ENCODE measurements at regions not wholly inside any gene's neighbourhood (a gene's known extent, or its start where the extent isn't known, plus 50 kb on each side); places are given as distances from the start of the nearest gene placed in this dataset.

DNA sequence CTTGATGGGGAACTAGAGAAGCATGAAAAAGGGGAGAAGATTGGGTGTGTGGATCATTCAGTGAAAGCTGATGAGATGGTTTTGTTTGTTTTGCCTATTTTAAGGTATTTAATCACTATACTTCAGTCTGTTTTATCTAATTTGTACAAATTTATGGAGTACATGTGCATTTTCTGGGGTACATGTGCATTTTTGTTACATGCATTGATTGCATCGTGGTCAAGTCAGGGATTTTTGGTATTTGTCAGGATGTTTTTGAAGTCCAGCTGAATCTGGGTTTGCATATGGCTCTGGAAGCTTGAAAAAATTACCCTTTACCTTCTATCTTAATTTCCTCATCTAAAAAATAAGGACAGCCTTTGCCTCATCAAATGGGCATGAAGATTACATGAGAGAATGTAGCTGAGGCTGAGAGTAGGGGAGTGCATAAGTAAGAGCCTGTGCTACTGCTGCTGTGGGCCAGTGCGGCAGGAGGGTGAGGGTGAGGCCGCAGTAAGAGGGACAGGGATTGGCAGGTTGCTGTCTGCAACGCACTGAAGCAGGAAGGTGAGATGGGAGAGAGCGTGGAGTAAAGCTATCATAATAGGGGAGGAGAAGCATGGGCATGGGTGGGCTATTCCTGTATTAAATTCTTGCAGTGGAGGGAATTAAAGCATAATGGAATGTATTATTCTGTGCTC is 139.8 kb downstream of the NPR3 start:
- Histone ChIP-seq H2AFZ (ENCODE audit: low read length) (no peak overlapping the region), H3K27ac (ENCODE audit: extremely low read length, insufficient read depth, low read length) (no peak overlapping the region), H3K79me2 (ENCODE audit: insufficient read depth, low read length) (no peaks in the 10 kb centered on the region), H3K4me1 (ENCODE audit: insufficient read depth, low read length) (no peaks in the 10 kb centered on the region), H3K9ac (ENCODE audit: insufficient read depth, low read depth, low read length) (no peak overlapping the region), H4K20me1 (ENCODE audit: insufficient read depth, low read length) (no peaks in the 10 kb centered on the region), H3K36me3 (replicated peaks in 1 of 2; ENCODE audit: control insufficient read depth in 1 of 2, insufficient read depth in 2 of 2, low read length in 2 of 2) (no peaks in the 10 kb centered on the region), H3K9me3 (ENCODE audit: low read length) (no peaks in the 10 kb centered on the region), H3K4me2 (ENCODE audit: low read depth, low read length) (no peak overlapping the region), H3K27me3 (ENCODE audit: control insufficient read depth in 1 of 2, insufficient read depth in 2 of 2, low read length in 2 of 2) (no peaks in the 10 kb centered on the region), H3K4me3 (replicated peaks in 1 of 3; ENCODE audit: insufficient read depth in 1 of 3, low read depth in 2 of 3, low read length in 3 of 3) (no peak overlapping the region)
- no peak for FAIRE-seq
- ATAC-seq, result no peak
- WGBS (ENCODE audit: low lambda C conversion rate), result 33% methylated on average over 5 of the region's 5 CpGs
- intact Hi-C loops (cut with micrococcal nuclease; ENCODE audit: unreplicated experiment), result no loop called here
- ChIA-PET POLR2A (no interaction called here), CTCF (ENCODE audit: low intra/inter-chr PET ratio, low total read pairs) (no interaction called here)
- TF ChIP-seq, protein P1, sequence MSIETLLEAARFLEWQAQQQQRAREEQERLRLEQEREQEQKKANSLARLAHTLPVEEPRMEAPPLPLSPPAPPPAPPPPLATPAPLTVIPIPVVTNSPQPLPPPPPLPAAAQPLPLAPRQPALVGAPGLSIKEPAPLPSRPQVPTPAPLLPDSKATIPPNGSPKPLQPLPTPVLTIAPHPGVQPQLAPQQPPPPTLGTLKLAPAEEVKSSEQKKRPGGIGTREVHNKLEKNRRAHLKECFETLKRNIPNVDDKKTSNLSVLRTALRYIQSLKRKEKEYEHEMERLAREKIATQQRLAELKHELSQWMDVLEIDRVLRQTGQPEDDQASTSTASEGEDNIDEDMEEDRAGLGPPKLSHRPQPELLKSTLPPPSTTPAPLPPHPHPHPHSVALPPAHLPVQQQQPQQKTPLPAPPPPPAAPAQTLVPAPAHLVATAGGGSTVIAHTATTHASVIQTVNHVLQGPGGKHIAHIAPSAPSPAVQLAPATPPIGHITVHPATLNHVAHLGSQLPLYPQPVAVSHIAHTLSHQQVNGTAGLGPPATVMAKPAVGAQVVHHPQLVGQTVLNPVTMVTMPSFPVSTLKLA (IDR thresholded peaks at IDR 0.05), result peak; percentile 97
- no peak for TF ChIP-seq KDM5B (CRISPR knock-in tag; IDR thresholded peaks at IDR 0.05; ENCODE audit: borderline replicate concordance)
- no TSS peak for BruUV-seq (replicated peaks)
- no peak for DNase-seq (ENCODE audit: low spot score)
- in situ Hi-C loops (cut with HindIII; ENCODE audit: extremely low pct_ligation_motif_present, low pct_unique_long_range_greater_than_20kb), result no loop called here

DNA sequence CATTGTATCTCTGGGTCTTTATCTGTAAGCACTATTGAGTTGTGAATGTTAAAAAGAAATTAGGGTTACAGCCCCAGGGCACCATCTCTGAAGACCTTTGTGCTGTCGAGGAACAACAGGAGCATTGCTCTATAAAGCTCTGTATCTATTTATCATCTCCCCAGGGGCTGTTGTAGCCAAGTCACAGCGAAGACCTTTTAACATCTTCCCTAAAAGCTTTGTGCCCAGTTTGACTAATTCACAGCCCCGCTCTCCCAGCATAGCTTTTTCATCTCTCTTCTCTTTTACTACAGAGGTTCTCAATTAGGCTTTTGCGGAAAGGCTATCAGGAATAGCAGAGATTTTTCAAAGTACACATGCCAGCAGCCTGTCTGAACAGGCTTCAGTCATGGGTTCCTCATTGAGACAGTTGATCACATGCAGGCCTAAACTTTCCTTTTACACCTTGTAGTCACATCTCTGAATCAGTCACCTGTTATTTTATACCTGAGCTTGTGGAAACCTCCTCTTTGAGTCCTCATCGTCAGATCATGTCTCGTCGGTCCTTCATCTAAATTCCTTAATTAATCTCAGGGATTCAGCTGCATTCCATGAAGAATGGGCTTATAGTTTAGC is 140.5 kb downstream of the NPR3 start:
- no TSS peak for BruUV-seq (replicated peaks)
- ATAC-seq, result no peak

More for the DNA sequence above, 140.5 kb downstream of the NPR3 start:
- Histone ChIP-seq H3K9me3 (ENCODE audit: low read length) (peaks cover 4% of the 10 kb centered on the region; the same call in 1 of the 2 replicates), H2AFZ (ENCODE audit: low read length) (no peak overlapping the region), H3K9ac (ENCODE audit: insufficient read depth, low read depth, low read length) (no peak overlapping the region), H3K79me2 (ENCODE audit: insufficient read depth, low read length) (no peaks in the 10 kb centered on the region), H3K4me3 (replicated peaks in 1 of 3; ENCODE audit: insufficient read depth in 1 of 3, low read depth in 2 of 3, low read length in 3 of 3) (no peak overlapping the region), H3K27ac (ENCODE audit: extremely low read length, insufficient read depth, low read length) (no peak overlapping the region), H3K4me2 (ENCODE audit: low read depth, low read length) (no peak overlapping the region), H4K20me1 (ENCODE audit: insufficient read depth, low read length) (no peaks in the 10 kb centered on the region), H3K36me3 (replicated peaks in 1 of 2; ENCODE audit: control insufficient read depth in 1 of 2, insufficient read depth in 2 of 2, low read length in 2 of 2) (no peaks in the 10 kb centered on the region), H3K27me3 (ENCODE audit: control insufficient read depth in 1 of 2, insufficient read depth in 2 of 2, low read length in 2 of 2) (no peaks in the 10 kb centered on the region), H3K4me1 (ENCODE audit: insufficient read depth, low read length) (no peaks in the 10 kb centered on the region)
- CTCF ChIA-PET (ENCODE audit: low intra/inter-chr PET ratio, low total read pairs), result interaction anchor here (1.3 kb wide), 1 partner anchor 145 kb away, joined by 3 read pairs; no protein-coding TSS in a partner anchor
- TF ChIP-seq, protein P2, sequence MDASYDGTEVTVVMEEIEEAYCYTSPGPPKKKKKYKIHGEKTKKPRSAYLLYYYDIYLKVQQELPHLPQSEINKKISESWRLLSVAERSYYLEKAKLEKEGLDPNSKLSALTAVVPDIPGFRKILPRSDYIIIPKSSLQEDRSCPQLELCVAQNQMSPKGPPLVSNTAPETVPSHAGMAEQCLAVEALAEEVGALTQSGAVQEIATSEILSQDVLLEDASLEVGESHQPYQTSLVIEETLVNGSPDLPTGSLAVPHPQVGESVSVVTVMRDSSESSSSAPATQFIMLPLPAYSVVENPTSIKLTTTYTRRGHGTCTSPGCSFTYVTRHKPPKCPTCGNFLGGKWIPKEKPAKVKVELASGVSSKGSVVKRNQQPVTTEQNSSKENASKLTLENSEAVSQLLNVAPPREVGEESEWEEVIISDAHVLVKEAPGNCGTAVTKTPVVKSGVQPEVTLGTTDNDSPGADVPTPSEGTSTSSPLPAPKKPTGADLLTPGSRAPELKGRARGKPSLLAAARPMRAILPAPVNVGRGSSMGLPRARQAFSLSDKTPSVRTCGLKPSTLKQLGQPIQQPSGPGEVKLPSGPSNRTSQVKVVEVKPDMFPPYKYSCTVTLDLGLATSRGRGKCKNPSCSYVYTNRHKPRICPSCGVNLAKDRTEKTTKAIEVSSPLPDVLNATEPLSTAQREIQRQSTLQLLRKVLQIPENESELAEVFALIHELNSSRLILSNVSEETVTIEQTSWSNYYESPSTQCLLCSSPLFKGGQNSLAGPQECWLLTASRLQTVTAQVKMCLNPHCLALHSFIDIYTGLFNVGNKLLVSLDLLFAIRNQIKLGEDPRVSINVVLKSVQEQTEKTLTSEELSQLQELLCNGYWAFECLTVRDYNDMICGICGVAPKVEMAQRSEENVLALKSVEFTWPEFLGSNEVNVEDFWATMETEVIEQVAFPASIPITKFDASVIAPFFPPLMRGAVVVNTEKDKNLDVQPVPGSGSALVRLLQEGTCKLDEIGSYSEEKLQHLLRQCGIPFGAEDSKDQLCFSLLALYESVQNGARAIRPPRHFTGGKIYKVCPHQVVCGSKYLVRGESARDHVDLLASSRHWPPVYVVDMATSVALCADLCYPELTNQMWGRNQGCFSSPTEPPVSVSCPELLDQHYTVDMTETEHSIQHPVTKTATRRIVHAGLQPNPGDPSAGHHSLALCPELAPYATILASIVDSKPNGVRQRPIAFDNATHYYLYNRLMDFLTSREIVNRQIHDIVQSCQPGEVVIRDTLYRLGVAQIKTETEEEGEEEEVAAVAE (CRISPR knock-in tag; IDR thresholded peaks at IDR 0.05; ENCODE audit: borderline replicate concordance), result no peak
- DNase-seq (ENCODE audit: low spot score), result no peak
- intact Hi-C loops (cut with micrococcal nuclease; ENCODE audit: unreplicated experiment) (loop anchor here (2.0 kb wide), 1 partner anchor 143 kb away; no protein-coding TSS in a partner anchor), in situ Hi-C loops (cut with HindIII; ENCODE audit: extremely low pct_ligation_motif_present, low pct_unique_long_range_greater_than_20kb) (no loop called here)
- 53% methylated on average over 7 of the region's 7 CpGs for WGBS (ENCODE audit: low lambda C conversion rate)
- POLR2A ChIA-PET, result no interaction called here
- FAIRE-seq, result no peak
